ENCODE measurements at regions not wholly inside any gene's neighbourhood (a gene's known extent, or its start where the extent isn't known, plus 50 kb on each side); places are given as distances from the start of the nearest gene placed in this dataset.

GRCh38 chr14:104434214-104435076 lies 145.1 kb upstream of the C14orf180 start:
- no peak for DNase-seq (ENCODE audit: extremely low read depth, low read depth)
- H3K4me3 ChIP-seq (replicated peaks; ENCODE audit: low read depth, low read length) = no peak overlapping the region
- no peak for TF ChIP-seq CTCF (IDR thresholded peaks at IDR 0.05; ENCODE audit: low read depth, low read length, missing control alignments)

- no peak for DNase-seq (ENCODE audit: extremely low read depth, low read depth)
- no peak overlapping the region for H3K4me3 ChIP-seq (replicated peaks; ENCODE audit: low read depth, low read length)
- no peak for TF ChIP-seq CTCF (IDR thresholded peaks at IDR 0.05; ENCODE audit: low read depth, low read length, missing control alignments)
Measured at GRCh38 chr14:104435147-104436046, 144.2 kb upstream of the C14orf180 start.

GRCh38 chr14:104436047-104436591 lies 143.4 kb upstream of the C14orf180 start:
- DNase-seq (ENCODE audit: extremely low read depth, low read depth) = no peak
- no peak overlapping the region for H3K4me3 ChIP-seq (replicated peaks; ENCODE audit: low read depth, low read length)
- no peak for TF ChIP-seq CTCF (IDR thresholded peaks at IDR 0.05; ENCODE audit: low read depth, low read length, missing control alignments)

- DNase-seq (ENCODE audit: extremely low read depth, low read depth) = no peak
- no peak overlapping the region for H3K4me3 ChIP-seq (replicated peaks; ENCODE audit: low read depth, low read length)
- no peak for TF ChIP-seq CTCF (IDR thresholded peaks at IDR 0.05; ENCODE audit: low read depth, low read length, missing control alignments)
Measured at GRCh38 chr14:104436741-104437701, 142.5 kb upstream of the C14orf180 start.

GRCh38 chr14:104437703-104438102 lies 141.9 kb upstream of the C14orf180 start:
- no peak for TF ChIP-seq CTCF (IDR thresholded peaks at IDR 0.05; ENCODE audit: low read depth, low read length, missing control alignments)
- H3K4me3 ChIP-seq (replicated peaks; ENCODE audit: low read depth, low read length) = no peak overlapping the region
- no peak for DNase-seq (ENCODE audit: extremely low read depth, low read depth)
